ENCODE measurements at regions not wholly inside any gene's neighbourhood (a gene's known extent, or its start where the extent isn't known, plus 50 kb on each side); places are given as distances from the start of the nearest gene placed in this dataset.

GRCh38 chr12:58393152-58393551 is 451.8 kb downstream of the ATP23 start:
- no peak for TF ChIP-seq RXRA (IDR thresholded peaks at IDR 0.05)
- no peak for TF ChIP-seq GABPA (IDR thresholded peaks at IDR 0.05 in 1 of 2, conservative IDR thresholded peaks at IDR 0.05 in 1 of 2)
- TF ChIP-seq CTCF (IDR thresholded peaks at IDR 0.05; ENCODE audit: low read depth, low read length, missing input control), result no peak
- TF ChIP-seq TAF1 (conservative IDR thresholded peaks at IDR 0.05), result no peak
- no peak for TF ChIP-seq ATF3 (IDR thresholded peaks at IDR 0.05)
- no peak for TF ChIP-seq MAX (IDR thresholded peaks at IDR 0.05)

Data from liver (tissue), 3 donors.